OCI-LY1 (cell line): ENCODE measurements at regions not wholly inside any gene's neighbourhood (a gene's known extent, or its start where the extent isn't known, plus 50 kb on each side); places are given as distances from the start of the nearest gene placed in this dataset.

Source experiments
- H2AFZ ChIP-seq: fragments of 200-600 bp; sonication (generic), shearing (Covaris generic); 2 replicates; pipeline ENCODE4 v1.6.0; 2014; ENCODE audit warnings: antibody characterized with exemption, mild to moderate bottlenecking, low read length
- H3F3A ChIP-seq: fragments of 200-600 bp; sonication (generic), shearing (Covaris generic); 2 replicates; pipeline ENCODE4 v1.6.0; 2014; ENCODE audit warnings: mild to moderate bottlenecking, antibody characterized with exemption, low read length, moderate library complexity; ENCODE audit not compliant: insufficient read depth
- H3K27ac ChIP-seq: fragments of 200-600 bp; sonication (generic); 2 replicates; pipeline ENCODE4 v1.5.1; 2014; ENCODE audit warnings: low read length, mixed run types, mild to moderate bottlenecking, low read depth; ENCODE audit not compliant: poor library complexity, severe bottlenecking
- H3K27me3 ChIP-seq: fragments of 200-600 bp; sonication (generic); 2 replicates; pipeline ENCODE4 v1.6.0; 2014; ENCODE audit warnings: antibody characterized with exemption, mild to moderate bottlenecking, low read length, moderate library complexity; ENCODE audit not compliant: insufficient read depth
- H3K36me3 ChIP-seq: fragments of 200-600 bp; sonication (generic); 2 replicates; pipeline ENCODE4 v1.6.1; 2014; ENCODE audit warnings: mild to moderate bottlenecking, antibody characterized with exemption, low read length, moderate library complexity, mixed read lengths; ENCODE audit not compliant: insufficient read depth
- H3K4me1 ChIP-seq: fragments of 200-600 bp; sonication (generic); 2 replicates; pipeline ENCODE4 v1.5.1; 2014; ENCODE audit warnings: mild to moderate bottlenecking, low read length, moderate library complexity; ENCODE audit not compliant: insufficient read depth, severe bottlenecking
- H3K4me2 ChIP-seq: fragments of 200-600 bp; sonication (generic), shearing (Covaris generic); 2 replicates; pipeline ENCODE4 v1.6.1; 2014; ENCODE audit warnings: low read length
- H3K4me3 ChIP-seq: fragments of 200-600 bp; sonication (generic); 2 replicates; pipeline ENCODE4 v1.5.1; 2014; ENCODE audit warnings: low read length, low read depth, mild to moderate bottlenecking, mixed read lengths; ENCODE audit not compliant: poor library complexity, severe bottlenecking
- H3K79me2 ChIP-seq: fragments of 200-600 bp; shearing (Covaris generic); 2 replicates; pipeline ENCODE4 v1.6.1; 2016; ENCODE audit warnings: mixed run types, low read length, mixed read lengths; ENCODE audit not compliant: insufficient read depth
- H3K9ac ChIP-seq: fragments of 200-600 bp; sonication (generic), shearing (Covaris generic); 2 replicates; pipeline ENCODE4 v1.6.1; 2014; ENCODE audit warnings: mild to moderate bottlenecking, low read length, mixed read lengths
- H3K9me2 ChIP-seq: fragments of 200-600 bp; sonication (generic), shearing (Covaris generic); 2 replicates; pipeline ENCODE4 v1.6.1; 2014; ENCODE audit warnings: low read depth, mild to moderate bottlenecking, low read length, mixed read lengths
- H3K9me3 ChIP-seq: fragments of 200-600 bp; shearing (Covaris generic); 2 replicates; pipeline ENCODE4 v1.6.1; 2014; ENCODE audit warnings: low read length, mixed read lengths
- H4K20me1 ChIP-seq: fragments of 200-600 bp; sonication (generic), shearing (Covaris generic); 2 replicates; pipeline ENCODE4 v1.6.0; 2016; ENCODE audit warnings: mild to moderate bottlenecking, low read length; ENCODE audit not compliant: insufficient read depth
- CTCF ChIP-seq: fragments of 200-600 bp; sonication (generic), shearing (Covaris generic); IDR thresholded peaks from 2 replicates; pipeline ENCODE4 v1.5.1; 2017; ENCODE audit warnings: mild to moderate bottlenecking, antibody characterized with exemption, low read length, moderate library complexity, mixed read lengths
- EZH2 ChIP-seq: fragments of 200-600 bp; sonication (generic), shearing (Covaris generic); IDR thresholded peaks from 2 replicates; pipeline ENCODE4 v1.8.0; 2017; ENCODE audit warnings: borderline replicate concordance, mixed run types, mild to moderate bottlenecking, antibody characterized with exemption, low read length, moderate library complexity, mixed read lengths

- H3F3A ChIP-seq, result no peaks in the 10 kb centered on the region
- no peaks in the 10 kb centered on the region for H3K36me3 ChIP-seq
- no peak overlapping the region for H3K27ac ChIP-seq
- no peaks in the 10 kb centered on the region for H3K9me2 ChIP-seq
- no peak overlapping the region for H3K4me3 ChIP-seq
- TF ChIP-seq EZH2 (no peak), CTCF (no peak)
- no peak overlapping the region for H3K4me2 ChIP-seq
- H2AFZ ChIP-seq, result no peak overlapping the region
- H3K9ac ChIP-seq, result no peak overlapping the region
- no peaks in the 10 kb centered on the region for H3K4me1 ChIP-seq
- H4K20me1 ChIP-seq, result no peaks in the 10 kb centered on the region
- no peaks in the 10 kb centered on the region for H3K27me3 ChIP-seq
- H3K79me2 ChIP-seq, result no peaks in the 10 kb centered on the region
- H3K9me3 ChIP-seq, result no peaks in the 10 kb centered on the region
Observed at GRCh38 chr2:173681881-173682650, 283.1 kb downstream of the SP3 start.

GRCh38 chr2:173684896-173685459, 280.2 kb downstream of the SP3 start:
- H3K4me3 ChIP-seq, result no peak overlapping the region
- H3K9me3 ChIP-seq, result no peaks in the 10 kb centered on the region
- H3K4me2 ChIP-seq, result no peak overlapping the region
- no peaks in the 10 kb centered on the region for H3F3A ChIP-seq
- no peaks in the 10 kb centered on the region for H4K20me1 ChIP-seq
- TF ChIP-seq CTCF (no peak), EZH2 (no peak)
- H3K4me1 ChIP-seq, result no peaks in the 10 kb centered on the region
- H2AFZ ChIP-seq, result no peak overlapping the region
- H3K79me2 ChIP-seq, result no peaks in the 10 kb centered on the region
- no peaks in the 10 kb centered on the region for H3K9me2 ChIP-seq
- no peaks in the 10 kb centered on the region for H3K27me3 ChIP-seq
- H3K27ac ChIP-seq, result no peak overlapping the region
- H3K9ac ChIP-seq, result no peak overlapping the region
- no peaks in the 10 kb centered on the region for H3K36me3 ChIP-seq

- Histone ChIP-seq H3K9me3 (no peaks in the 10 kb centered on the region), H4K20me1 (no peaks in the 10 kb centered on the region), H3K36me3 (no peaks in the 10 kb centered on the region), H3K9me2 (no peaks in the 10 kb centered on the region), H3F3A (no peaks in the 10 kb centered on the region), H3K4me3 (no peak overlapping the region), H3K4me1 (no peaks in the 10 kb centered on the region), H3K27me3 (no peaks in the 10 kb centered on the region), H2AFZ (no peak overlapping the region), H3K27ac (no peak overlapping the region), H3K9ac (no peak overlapping the region), H3K4me2 (no peak overlapping the region), H3K79me2 (no peaks in the 10 kb centered on the region)
- no peak for TF ChIP-seq EZH2
- no peak for TF ChIP-seq CTCF
Observed at GRCh38 chr2:173690349-173690748, 274.8 kb downstream of the SP3 start.
